ENCODE measurements at regions not wholly inside any gene's neighbourhood (a gene's known extent, or its start where the extent isn't known, plus 50 kb on each side); places are given as distances from the start of the nearest gene placed in this dataset.

GRCh38 chr22:47587361-47587760 is 824.9 kb downstream of the TBC1D22A start:
- Histone ChIP-seq H3K4me2 (ENCODE audit: low read depth, low read length, poor library complexity, severe bottlenecking) (no peak overlapping the region), H3K27me3 (ENCODE audit: low read length) (no peaks in the 10 kb centered on the region), H3K4me3 (ENCODE audit: insufficient read depth, low read length, poor library complexity, severe bottlenecking) (no peak overlapping the region), H3K79me2 (ENCODE audit: insufficient read depth, low read length) (no peaks in the 10 kb centered on the region), H4K20me1 (ENCODE audit: low read depth, low read length) (no peaks in the 10 kb centered on the region), H3K9me3 (ENCODE audit: insufficient read depth, low read length) (peaks cover 16% of the 10 kb centered on the region; the same call in 1 of the 2 replicates), H3K27ac (ENCODE audit: low read depth, low read length) (no peak overlapping the region), H3F3A (ENCODE audit: insufficient read depth) (no peaks in the 10 kb centered on the region), H2AFZ (ENCODE audit: low read depth, low read length, severe bottlenecking) (no peak overlapping the region), H3K36me3 (ENCODE audit: low read length) (no peaks in the 10 kb centered on the region), H3K9me2 (replicated peaks; ENCODE audit: insufficient read depth, low read length) (no peaks in the 10 kb centered on the region), H3K9ac (ENCODE audit: low read length) (no peak overlapping the region)
- TF ChIP-seq EZH2phosphoT487 (conservative IDR thresholded peaks at IDR 0.05; ENCODE audit: low read length), result no peak

- H3K9me2 ChIP-seq (replicated peaks; ENCODE audit: insufficient read depth, low read length), result no peaks in the 10 kb centered on the region
- TF ChIP-seq, protein P1, sequence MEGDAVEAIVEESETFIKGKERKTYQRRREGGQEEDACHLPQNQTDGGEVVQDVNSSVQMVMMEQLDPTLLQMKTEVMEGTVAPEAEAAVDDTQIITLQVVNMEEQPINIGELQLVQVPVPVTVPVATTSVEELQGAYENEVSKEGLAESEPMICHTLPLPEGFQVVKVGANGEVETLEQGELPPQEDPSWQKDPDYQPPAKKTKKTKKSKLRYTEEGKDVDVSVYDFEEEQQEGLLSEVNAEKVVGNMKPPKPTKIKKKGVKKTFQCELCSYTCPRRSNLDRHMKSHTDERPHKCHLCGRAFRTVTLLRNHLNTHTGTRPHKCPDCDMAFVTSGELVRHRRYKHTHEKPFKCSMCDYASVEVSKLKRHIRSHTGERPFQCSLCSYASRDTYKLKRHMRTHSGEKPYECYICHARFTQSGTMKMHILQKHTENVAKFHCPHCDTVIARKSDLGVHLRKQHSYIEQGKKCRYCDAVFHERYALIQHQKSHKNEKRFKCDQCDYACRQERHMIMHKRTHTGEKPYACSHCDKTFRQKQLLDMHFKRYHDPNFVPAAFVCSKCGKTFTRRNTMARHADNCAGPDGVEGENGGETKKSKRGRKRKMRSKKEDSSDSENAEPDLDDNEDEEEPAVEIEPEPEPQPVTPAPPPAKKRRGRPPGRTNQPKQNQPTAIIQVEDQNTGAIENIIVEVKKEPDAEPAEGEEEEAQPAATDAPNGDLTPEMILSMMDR (IDR thresholded peaks at IDR 0.05; ENCODE audit: insufficient read depth, low read length, poor library complexity, severe bottlenecking), result no peak
- TF ChIP-seq EZH2phosphoT487 (conservative IDR thresholded peaks at IDR 0.05; ENCODE audit: low read length), result no peak
- no peaks in the 10 kb centered on the region for H3K79me2 ChIP-seq (ENCODE audit: insufficient read depth, low read length)
- no peaks in the 10 kb centered on the region for H3K36me3 ChIP-seq (ENCODE audit: low read length)
- peaks cover 16% of the 10 kb centered on the region; the same call in 1 of the 2 replicates for H3K9me3 ChIP-seq (ENCODE audit: insufficient read depth, low read length)
- H2AFZ ChIP-seq (ENCODE audit: low read depth, low read length, severe bottlenecking), result no peak overlapping the region
- H3K27ac ChIP-seq (ENCODE audit: low read depth, low read length), result no peak overlapping the region
- no peaks in the 10 kb centered on the region for H3F3A ChIP-seq (ENCODE audit: insufficient read depth)
- H4K20me1 ChIP-seq (ENCODE audit: low read depth, low read length), result no peaks in the 10 kb centered on the region
- no peak overlapping the region for H3K4me3 ChIP-seq (ENCODE audit: insufficient read depth, low read length, poor library complexity, severe bottlenecking)
- no peaks in the 10 kb centered on the region for H3K27me3 ChIP-seq (ENCODE audit: low read length)
- no peak overlapping the region for H3K4me2 ChIP-seq (ENCODE audit: low read depth, low read length, poor library complexity, severe bottlenecking)
- H3K9ac ChIP-seq (ENCODE audit: low read length), result no peak overlapping the region
These were observed 824.5 kb downstream of the TBC1D22A start for GRCh38 chr22:47586946-47587345.

DNA sequence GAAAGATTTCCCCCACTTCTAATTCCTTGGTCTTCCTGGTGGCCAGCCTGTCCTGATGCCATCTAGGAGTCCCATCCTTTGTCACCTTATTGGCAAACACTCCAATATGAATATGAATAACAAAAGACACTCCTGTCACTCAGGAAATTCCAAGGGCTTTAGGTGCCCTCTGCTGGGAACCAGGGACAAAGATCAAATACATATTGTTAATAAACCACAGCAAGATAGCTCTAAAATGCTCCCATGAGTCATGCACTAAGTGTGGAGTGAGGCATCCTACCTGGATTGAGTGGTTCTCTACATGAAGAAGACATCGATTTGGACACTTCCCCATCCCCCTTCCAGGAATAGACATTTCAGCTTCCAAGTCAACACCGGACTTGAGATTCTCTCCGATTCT is 823.6 kb downstream of the TBC1D22A start:
- H3K9me2 ChIP-seq (replicated peaks; ENCODE audit: insufficient read depth, low read length), result no peaks in the 10 kb centered on the region
- H3K27me3 ChIP-seq (ENCODE audit: low read length), result no peaks in the 10 kb centered on the region
- H3F3A ChIP-seq (ENCODE audit: insufficient read depth), result no peaks in the 10 kb centered on the region
- no peak overlapping the region for H3K9ac ChIP-seq (ENCODE audit: low read length)
- no peak overlapping the region for H3K27ac ChIP-seq (ENCODE audit: low read depth, low read length)
- no peak overlapping the region for H2AFZ ChIP-seq (ENCODE audit: low read depth, low read length, severe bottlenecking)
- H3K9me3 ChIP-seq (ENCODE audit: insufficient read depth, low read length), result peaks cover 19% of the 10 kb centered on the region; the same call in 1 of the 2 replicates
- H3K79me2 ChIP-seq (ENCODE audit: insufficient read depth, low read length), result no peaks in the 10 kb centered on the region
- no peak overlapping the region for H3K4me2 ChIP-seq (ENCODE audit: low read depth, low read length, poor library complexity, severe bottlenecking)
- no peaks in the 10 kb centered on the region for H4K20me1 ChIP-seq (ENCODE audit: low read depth, low read length)
- H3K4me3 ChIP-seq (ENCODE audit: insufficient read depth, low read length, poor library complexity, severe bottlenecking), result no peak overlapping the region
- H3K36me3 ChIP-seq (ENCODE audit: low read length), result 0 out of 2 replicates have a peak, but pooled peaks cover 3% of the 10 kb centered on the region
- TF ChIP-seq EZH2phosphoT487 (conservative IDR thresholded peaks at IDR 0.05; ENCODE audit: low read length), result no peak
- TF ChIP-seq, protein P1 (IDR thresholded peaks at IDR 0.05; ENCODE audit: insufficient read depth, low read length, poor library complexity, severe bottlenecking), result no peak

DNA sequence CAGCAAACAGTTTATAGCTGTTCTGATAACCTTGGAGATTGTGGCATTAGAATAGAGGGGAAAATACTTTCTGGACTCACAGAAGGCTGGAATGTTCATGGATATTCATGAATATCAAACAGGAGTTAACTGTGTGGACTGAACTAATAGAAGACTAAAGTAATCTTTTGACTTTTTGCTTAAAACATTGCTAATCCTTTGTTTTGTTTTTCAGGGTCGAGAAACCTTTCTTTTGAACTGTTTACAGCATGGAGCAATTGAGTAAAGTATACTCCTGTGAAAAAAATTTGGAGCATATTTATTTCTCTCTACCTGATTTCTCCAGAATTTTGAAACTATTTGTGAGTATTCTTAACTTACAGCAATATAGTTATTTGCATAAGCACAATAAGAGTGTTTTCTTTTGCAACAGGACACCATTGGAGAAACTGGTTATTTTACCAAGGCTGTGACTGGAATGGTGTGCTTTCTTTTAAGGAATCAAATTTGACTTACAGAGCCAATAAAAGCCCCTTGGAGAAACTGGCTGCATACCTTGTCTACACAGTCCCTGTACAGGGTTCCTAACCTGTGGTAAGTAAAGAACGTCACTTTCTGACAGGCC is 821.6 kb downstream of the TBC1D22A start:
- Histone ChIP-seq H4K20me1 (ENCODE audit: low read depth, low read length) (no peaks in the 10 kb centered on the region), H2AFZ (ENCODE audit: low read depth, low read length, severe bottlenecking) (no peak overlapping the region), H3F3A (ENCODE audit: insufficient read depth) (no peaks in the 10 kb centered on the region), H3K9me2 (replicated peaks; ENCODE audit: insufficient read depth, low read length) (no peaks in the 10 kb centered on the region), H3K27ac (ENCODE audit: low read depth, low read length) (no peak overlapping the region), H3K27me3 (ENCODE audit: low read length) (no peaks in the 10 kb centered on the region), H3K4me2 (ENCODE audit: low read depth, low read length, poor library complexity, severe bottlenecking) (no peak overlapping the region), H3K9me3 (ENCODE audit: insufficient read depth, low read length) (peaks cover 19% of the 10 kb centered on the region; the same call in 1 of the 2 replicates), H3K4me3 (ENCODE audit: insufficient read depth, low read length, poor library complexity, severe bottlenecking) (no peak overlapping the region), H3K9ac (ENCODE audit: low read length) (no peak overlapping the region), H3K36me3 (ENCODE audit: low read length) (0 out of 2 replicates have a peak, but pooled peaks cover 3% of the 10 kb centered on the region), H3K79me2 (ENCODE audit: insufficient read depth, low read length) (no peaks in the 10 kb centered on the region)
- no peak for TF ChIP-seq EZH2phosphoT487 (conservative IDR thresholded peaks at IDR 0.05; ENCODE audit: low read length)
- TF ChIP-seq, protein P1 (IDR thresholded peaks at IDR 0.05; ENCODE audit: insufficient read depth, low read length, poor library complexity, severe bottlenecking), result no peak
